Ishikawa (cell line): ENCODE measurements at regions not wholly inside any gene's neighbourhood (a gene's known extent, or its start where the extent isn't known, plus 50 kb on each side); places are given as distances from the start of the nearest gene placed in this dataset.

Source experiments
- CEBPB ChIP-seq: IDR thresholded peaks from 2 replicates; pipeline ENCODE4 v1.6.1; 2012
- CREB1 ChIP-seq: IDR thresholded peaks from 2 replicates; pipeline ENCODE4 v1.6.1; 2012; ENCODE audit warnings: low read depth
- EGR1 ChIP-seq: IDR thresholded peaks from 2 replicates; pipeline ENCODE4 v1.6.1; 2012
- EP300 ChIP-seq: IDR thresholded peaks from 2 replicates; pipeline ENCODE4 v1.6.1; 2012; ENCODE audit warnings: borderline replicate concordance
- FOXM1 ChIP-seq: IDR thresholded peaks from 2 replicates; pipeline ENCODE4 v1.6.1; 2012; ENCODE audit warnings: low read depth, borderline replicate concordance
- NFIC ChIP-seq: IDR thresholded peaks from 2 replicates; pipeline ENCODE4 v1.6.1; 2012
- RAD21 ChIP-seq: IDR thresholded peaks from 2 replicates; pipeline ENCODE4 v1.6.1; 2012; ENCODE audit warnings: low read depth
- TAF1 ChIP-seq: IDR thresholded peaks from 2 replicates; pipeline ENCODE4 v1.6.1; 2012; ENCODE audit warnings: low read depth, mild to moderate bottlenecking
- TCF12 ChIP-seq: IDR thresholded peaks from 2 replicates; pipeline ENCODE4 v1.6.1; 2012; ENCODE audit warnings: low read depth
- TEAD4 ChIP-seq: IDR thresholded peaks from 2 replicates; pipeline ENCODE4 v1.6.1; 2012
- YY1 ChIP-seq: IDR thresholded peaks from 2 replicates; pipeline ENCODE4 v1.6.1; 2012; ENCODE audit warnings: low read depth
- ZBTB7A ChIP-seq: IDR thresholded peaks from 2 replicates; pipeline ENCODE4 v1.6.1; 2012; ENCODE audit warnings: low read depth
- TF ChIP-seq, protein P1 (sequence below): IDR thresholded peaks from 2 replicates; pipeline ENCODE4 v1.6.1; 2012
- TF ChIP-seq, protein P2 (sequence below): IDR thresholded peaks from 2 replicates; pipeline ENCODE4 v1.6.1; 2012
- TF ChIP-seq, protein P3 (sequence below): IDR thresholded peaks from 2 replicates; pipeline ENCODE4 v1.6.1; 2012; ENCODE audit warnings: low read depth, mild to moderate bottlenecking

DNA sequence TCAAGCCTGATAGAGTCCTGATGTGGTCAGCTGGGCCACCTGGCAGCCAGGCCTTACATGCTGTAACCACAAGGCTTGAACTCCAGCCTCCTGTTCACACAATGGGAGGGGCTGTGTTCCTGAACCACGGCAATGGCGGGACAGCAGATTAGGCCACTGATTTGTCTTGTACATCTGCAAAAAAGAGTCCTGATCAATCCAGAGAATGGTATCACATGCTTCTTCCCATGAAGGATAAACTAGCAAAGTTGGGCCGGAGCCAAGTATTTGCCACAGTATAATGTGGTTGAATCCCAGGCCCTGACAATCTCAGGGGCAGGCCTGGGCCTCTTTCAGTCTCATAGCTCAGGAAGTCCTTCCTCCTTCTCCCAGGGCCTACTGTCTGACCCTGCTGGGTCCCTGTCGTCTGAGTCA is 2182.5 kb upstream of the AGA start:
- TF ChIP-seq NFIC, result no peak
- TF ChIP-seq, protein P1, sequence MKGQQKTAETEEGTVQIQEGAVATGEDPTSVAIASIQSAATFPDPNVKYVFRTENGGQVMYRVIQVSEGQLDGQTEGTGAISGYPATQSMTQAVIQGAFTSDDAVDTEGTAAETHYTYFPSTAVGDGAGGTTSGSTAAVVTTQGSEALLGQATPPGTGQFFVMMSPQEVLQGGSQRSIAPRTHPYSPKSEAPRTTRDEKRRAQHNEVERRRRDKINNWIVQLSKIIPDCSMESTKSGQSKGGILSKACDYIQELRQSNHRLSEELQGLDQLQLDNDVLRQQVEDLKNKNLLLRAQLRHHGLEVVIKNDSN, result no peak
- no peak for TF ChIP-seq RAD21
- TF ChIP-seq, protein P2, sequence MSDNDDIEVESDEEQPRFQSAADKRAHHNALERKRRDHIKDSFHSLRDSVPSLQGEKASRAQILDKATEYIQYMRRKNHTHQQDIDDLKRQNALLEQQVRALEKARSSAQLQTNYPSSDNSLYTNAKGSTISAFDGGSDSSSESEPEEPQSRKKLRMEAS, result no peak
- no peak for TF ChIP-seq TCF12
- TF ChIP-seq YY1, result no peak
- no peak for TF ChIP-seq TEAD4
- no peak for TF ChIP-seq TAF1
- no peak for TF ChIP-seq ZBTB7A
- no peak for TF ChIP-seq CEBPB
- no peak for TF ChIP-seq EGR1
- TF ChIP-seq EP300, result no peak
- TF ChIP-seq, protein P3, sequence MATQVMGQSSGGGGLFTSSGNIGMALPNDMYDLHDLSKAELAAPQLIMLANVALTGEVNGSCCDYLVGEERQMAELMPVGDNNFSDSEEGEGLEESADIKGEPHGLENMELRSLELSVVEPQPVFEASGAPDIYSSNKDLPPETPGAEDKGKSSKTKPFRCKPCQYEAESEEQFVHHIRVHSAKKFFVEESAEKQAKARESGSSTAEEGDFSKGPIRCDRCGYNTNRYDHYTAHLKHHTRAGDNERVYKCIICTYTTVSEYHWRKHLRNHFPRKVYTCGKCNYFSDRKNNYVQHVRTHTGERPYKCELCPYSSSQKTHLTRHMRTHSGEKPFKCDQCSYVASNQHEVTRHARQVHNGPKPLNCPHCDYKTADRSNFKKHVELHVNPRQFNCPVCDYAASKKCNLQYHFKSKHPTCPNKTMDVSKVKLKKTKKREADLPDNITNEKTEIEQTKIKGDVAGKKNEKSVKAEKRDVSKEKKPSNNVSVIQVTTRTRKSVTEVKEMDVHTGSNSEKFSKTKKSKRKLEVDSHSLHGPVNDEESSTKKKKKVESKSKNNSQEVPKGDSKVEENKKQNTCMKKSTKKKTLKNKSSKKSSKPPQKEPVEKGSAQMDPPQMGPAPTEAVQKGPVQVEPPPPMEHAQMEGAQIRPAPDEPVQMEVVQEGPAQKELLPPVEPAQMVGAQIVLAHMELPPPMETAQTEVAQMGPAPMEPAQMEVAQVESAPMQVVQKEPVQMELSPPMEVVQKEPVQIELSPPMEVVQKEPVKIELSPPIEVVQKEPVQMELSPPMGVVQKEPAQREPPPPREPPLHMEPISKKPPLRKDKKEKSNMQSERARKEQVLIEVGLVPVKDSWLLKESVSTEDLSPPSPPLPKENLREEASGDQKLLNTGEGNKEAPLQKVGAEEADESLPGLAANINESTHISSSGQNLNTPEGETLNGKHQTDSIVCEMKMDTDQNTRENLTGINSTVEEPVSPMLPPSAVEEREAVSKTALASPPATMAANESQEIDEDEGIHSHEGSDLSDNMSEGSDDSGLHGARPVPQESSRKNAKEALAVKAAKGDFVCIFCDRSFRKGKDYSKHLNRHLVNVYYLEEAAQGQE, result no peak
- TF ChIP-seq CREB1, result no peak
- no peak for TF ChIP-seq FOXM1

DNA sequence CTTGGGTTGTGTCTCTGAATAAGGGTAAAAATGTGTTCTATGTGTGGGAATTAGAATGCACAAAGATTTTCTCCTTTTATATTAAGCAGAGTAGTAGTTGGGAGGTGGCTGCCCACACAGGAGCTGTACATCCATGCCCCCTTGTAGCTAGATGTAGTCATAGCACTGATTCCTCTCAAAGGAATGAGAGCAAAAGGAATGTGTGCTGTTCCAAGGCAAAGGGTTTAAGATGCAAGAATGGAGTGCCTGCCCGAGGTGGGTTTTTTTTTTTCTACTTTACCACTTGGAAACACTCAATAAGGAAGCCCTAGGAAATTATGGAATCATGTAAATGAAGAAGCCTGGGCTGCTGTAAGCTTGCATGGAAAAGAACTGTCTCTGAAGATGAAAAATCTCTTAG is 2183.2 kb upstream of the AGA start:
- TF ChIP-seq YY1, result no peak
- TF ChIP-seq, protein P2, result no peak
- TF ChIP-seq TCF12, result no peak
- TF ChIP-seq EP300, result no peak
- TF ChIP-seq FOXM1, result no peak
- TF ChIP-seq, protein P3, result no peak
- no peak for TF ChIP-seq EGR1
- no peak for TF ChIP-seq RAD21

DNA sequence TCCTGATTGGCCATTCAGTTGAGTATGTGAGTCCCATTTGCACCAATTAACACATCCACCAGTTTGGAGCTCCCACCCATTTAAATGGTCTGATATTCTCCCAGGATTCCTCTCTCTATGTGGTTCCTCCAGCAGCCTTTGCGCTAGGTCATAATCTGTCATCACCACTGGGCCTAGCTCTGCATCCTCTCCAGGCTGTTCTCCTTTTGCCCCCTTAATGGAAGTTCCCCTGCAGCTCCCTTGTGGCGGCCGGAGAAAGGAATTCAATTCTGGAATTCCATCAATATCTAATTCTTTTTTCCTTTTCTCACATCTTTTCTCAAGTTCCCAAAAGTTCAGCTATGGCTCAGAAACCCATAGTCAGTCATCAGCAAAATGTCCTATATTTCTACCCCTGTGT is 2184.4 kb upstream of the AGA start:
- no peak for TF ChIP-seq EGR1

DNA sequence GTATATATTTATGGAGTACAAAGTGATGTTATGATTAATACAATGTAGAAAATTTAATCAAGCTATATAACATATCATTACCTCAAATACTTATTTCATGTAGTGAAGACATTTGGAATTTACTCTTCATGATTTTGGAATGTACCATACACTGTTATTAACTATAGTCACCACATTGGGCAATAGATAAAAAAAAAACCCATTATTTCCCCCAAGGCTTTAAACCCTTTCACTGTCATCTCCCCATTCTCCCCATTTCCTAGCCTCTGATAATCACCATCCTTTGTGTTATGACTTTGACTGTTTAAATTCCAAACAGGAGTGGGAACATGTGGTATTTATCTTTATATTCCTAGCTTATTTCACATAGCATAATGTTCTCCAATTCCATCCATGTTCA is 2189.1 kb upstream of the AGA start:
- TF ChIP-seq CEBPB (no peak), TCF12 (no peak), EGR1 (no peak), RAD21 (no peak), YY1 (no peak), EP300 (no peak), TEAD4 (no peak), ZBTB7A (no peak), FOXM1 (no peak), TAF1 (no peak), NFIC (no peak)
- TF ChIP-seq, protein P3, result no peak
- TF ChIP-seq, protein P1, result no peak

DNA sequence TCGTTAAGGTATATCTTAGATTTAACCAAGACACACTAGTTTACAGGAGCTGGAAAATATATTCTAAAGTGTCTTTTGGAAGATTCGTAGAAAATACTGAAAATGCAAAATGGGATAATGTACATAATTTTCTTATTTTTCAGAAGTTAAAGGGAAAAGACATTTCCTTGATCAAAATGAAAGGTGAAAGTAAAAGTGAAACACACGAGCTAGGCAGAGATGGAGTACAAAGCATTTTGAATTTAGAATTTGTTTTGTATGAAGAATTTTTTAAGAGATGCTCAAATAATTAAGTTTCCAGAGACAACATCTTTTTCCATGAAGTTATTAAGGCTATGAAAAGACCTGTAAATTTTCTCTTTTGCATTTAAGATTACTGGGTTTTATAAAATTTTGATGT is 2192.6 kb upstream of the AGA start:
- TF ChIP-seq CEBPB, result no peak
- TF ChIP-seq NFIC, result no peak
- no peak for TF ChIP-seq CREB1
- no peak for TF ChIP-seq FOXM1
- no peak for TF ChIP-seq YY1
